Mesenteric fat pad (tissue), 1 donor: ENCODE measurements at regions not wholly inside any gene's neighbourhood (a gene's known extent, or its start where the extent isn't known, plus 50 kb on each side); places are given as distances from the start of the nearest gene placed in this dataset.
"Not testable (repeated sequence)": the region's sequence is repeated elsewhere in the genome, so short reads cannot be mapped to it uniquely, and the experiment has no call there.

ENCODE experiments used
- DNase-seq: peaks from one replicate; pipeline ENCODE4 v3.0.0-alpha.2; 2020; ENCODE audit warnings: low spot score
- donor health status: DM: yes; HTN: yes; CAD: no.

DNA sequence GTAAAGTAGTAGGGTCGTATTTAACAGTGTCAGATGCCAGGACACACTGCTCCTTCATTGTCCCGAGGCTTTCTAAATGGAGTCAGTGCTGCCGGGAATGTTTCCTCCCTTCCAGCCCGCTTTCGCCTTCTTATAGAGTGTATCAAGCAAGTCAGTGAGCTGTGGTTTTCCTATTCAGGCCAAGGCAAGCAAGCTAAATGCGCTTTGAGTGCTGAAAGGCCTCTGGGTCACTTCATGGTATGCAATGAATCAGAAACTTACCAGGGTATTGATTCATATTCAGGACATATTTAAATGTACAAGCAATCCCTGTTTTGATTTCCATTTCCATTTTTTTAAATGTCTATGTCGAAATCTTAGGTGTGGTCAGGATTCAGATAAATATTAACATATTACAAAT, 327.9 kb upstream of the SOX9 start:
- no peak for DNase-seq

DNA sequence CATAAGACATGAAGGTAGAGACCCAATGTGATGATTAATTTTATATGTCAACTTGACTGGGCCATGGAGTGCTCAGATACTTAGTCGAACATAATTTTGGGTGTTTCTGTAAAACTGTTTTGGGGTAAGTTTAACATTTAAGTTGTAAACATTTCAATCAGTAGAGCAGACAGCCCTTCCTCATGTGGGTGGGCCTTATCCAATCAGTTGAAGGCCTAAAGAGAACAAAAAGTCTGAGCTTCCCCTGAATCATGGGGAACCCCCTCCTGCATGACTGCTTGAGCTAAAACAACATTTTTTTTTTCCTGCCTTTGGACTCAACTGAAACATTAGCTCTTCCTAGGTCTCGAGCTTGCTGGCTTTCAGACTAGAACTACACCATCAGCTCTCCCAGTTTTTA, 327.3 kb upstream of the SOX9 start:
- DNase-seq = no peak

DNA sequence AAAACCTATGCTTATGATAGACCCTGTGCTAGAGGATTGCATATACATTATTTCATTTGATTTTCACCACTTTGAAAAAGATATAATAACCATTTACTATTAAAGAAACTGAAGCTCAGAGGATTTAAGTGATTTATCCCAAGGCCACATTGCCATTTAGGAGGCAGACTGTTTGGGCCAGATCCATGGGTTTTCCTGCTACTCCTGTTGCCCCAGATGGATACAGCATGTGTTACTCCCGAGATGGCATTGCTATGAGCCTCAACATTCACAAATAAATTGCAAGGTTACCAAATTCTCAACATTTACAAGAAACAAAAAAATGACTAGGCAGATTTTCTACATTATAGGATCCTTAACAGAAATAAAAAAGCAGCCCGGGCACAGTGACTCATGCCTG, 322.1 kb upstream of the SOX9 start:
- no peak for DNase-seq

DNA sequence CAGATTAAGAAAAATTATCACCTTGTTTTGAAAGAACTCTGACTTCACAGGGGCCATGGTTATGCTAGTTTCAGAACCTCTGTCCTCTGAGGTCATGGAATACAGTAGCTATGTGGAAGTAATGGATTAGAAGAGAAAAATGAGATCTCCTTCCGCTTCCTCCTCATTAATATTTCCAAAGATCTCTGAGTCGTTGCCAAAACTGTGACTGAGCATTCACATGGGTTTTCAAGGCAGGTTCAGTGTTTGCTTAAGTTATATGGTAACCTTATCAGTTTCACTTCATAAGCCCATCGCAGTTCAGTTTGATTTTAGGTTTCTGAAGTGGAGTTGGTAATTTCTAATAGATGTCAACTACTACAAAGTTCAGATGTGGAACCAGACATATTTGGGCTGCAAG, 321.2 kb upstream of the SOX9 start:
- no peak for DNase-seq

DNA sequence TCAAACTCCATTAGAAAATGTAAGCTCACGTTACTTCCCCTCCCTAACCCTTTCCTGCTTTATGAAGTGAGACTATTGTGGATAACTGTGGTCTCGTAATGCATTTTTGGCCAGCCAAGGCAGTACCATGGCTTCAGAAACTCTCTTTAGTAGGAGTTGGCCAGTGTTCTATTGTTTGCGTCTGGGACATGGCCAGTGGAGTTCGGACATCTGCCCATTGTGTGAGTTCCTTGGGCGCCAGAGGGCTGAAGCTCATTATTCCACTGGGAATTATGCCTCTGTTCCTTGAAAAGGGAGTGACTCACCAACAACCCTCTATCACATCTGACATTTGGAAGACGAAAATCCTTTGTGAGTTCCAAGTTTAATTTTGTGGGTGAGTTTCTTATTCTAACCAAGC, 319.5 kb upstream of the SOX9 start:
- DNase-seq = no peak

DNA sequence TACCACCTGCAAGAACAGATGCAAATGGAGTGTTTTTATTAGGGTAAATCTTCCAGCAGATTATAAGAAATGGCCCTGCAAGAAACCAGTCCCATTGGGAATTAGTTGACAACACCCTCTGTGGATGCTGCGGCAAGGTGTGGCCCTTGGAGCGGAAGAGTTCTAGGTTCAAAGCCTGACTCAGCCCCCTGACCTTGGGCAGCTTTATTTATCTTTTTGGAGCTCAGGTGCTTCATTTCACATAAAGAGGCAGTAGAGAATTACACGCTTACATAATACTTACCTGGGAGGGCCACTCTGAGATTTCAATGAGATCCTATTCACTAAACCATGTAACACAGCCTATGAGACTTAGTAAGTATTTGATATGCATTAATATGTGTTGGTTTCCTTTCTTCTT, 318.2 kb upstream of the SOX9 start:
- no peak for DNase-seq

DNA sequence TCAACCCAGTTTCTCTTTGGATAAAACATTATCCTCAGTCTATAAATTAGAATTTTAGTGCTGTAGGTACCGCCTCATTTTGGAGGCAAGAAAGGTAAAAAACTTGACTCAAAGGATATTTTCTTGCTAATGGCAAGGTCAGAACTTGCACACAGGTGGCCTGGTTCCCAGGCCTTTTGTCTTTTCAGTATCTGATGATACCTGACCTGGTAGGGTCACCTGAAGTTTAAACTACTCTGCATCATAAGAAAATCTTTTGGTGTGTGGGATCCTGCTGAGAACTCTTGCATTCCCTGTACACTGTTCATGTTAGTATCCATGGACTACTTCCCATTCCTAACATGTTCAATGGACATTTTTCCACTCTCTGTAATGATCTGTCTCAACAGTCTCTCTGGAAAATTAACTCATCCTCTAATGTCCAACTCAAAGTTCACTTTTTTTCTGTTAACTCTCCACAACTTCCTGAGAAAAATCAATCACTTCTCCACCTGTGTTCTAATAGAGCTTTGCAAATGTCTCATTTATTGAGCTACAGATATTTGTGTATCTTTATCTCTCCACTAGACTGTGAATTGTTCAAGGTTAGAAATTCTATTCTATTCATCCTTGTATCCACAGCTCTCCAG, 317.1 kb upstream of the SOX9 start:
- no peak for DNase-seq

DNA sequence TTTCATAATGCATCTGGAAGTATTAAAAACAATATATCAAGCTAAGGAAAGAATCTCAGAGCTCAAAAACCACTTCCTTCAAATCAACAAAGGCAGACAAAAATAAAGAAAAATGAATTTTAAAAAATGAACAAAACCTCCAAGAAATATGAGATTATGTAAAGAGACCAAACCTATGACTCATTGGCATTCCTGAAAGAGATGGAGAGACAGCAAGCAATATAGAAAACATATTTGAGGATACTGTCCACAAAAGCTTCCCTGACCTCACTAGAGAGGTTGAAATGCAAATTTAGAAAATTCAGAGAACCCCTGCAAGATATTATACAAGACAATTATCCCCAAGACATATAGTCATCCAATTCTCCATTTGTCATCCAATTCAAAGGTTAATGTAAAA, 311.3 kb upstream of the SOX9 start:
- no peak for DNase-seq

DNA sequence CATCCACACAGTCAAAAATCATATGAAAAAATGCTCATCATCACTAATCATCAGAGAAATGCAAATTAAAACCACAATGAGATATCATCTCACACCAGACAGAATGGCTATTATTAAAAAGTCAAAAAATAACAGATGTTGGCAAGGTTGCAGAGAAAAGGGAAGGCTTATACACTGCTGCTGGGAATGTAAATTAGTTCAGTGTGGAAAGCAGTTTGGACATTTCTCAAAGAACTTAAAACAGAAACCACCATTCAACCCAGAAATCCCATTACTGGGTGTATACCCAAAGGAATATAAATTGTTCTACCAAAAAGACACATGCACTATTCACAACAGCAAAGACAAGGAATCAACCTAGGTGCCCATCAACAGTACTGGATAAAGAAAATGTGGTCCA, 307.0 kb upstream of the SOX9 start:
- DNase-seq = not testable (repeated sequence)

DNA sequence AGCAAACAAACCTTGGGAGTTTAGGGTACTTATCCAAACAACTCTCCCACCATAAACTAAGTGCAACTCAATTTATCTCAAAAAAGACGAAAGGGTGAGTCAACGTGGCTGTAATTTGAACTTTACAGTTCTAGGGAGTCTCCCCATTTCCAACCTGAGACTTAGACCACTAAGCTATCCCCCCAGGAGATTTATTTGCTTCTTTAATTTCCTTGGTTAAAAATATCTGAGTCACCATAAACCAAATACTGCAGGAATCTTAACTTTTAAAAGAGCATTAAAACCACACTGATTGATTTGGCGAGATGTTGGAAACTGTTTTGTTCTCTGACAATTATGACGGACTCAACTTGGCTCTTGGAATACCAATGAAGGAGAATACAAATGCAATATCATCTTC, 299.3 kb upstream of the SOX9 start:
- no peak for DNase-seq

DNA sequence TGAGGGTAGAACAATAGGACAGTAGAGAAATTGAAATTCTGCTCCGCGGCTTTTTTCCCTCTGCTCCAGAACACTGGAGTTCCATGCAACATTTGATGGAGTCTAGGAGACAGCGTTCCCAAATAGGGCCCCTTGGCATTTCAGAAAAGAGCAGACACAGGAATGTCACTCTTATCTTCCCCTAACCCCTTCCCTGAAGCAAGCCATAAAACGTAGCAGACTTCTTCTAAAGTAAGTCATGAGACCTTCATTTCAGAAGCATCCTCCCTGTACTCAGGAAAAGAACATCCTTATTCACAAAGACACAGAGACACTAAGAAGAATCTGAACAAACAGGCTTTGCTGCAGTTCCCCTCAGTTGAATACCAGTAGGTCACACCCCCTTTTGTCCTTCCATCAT, 296.1 kb upstream of the SOX9 start:
- DNase-seq = no peak

DNA sequence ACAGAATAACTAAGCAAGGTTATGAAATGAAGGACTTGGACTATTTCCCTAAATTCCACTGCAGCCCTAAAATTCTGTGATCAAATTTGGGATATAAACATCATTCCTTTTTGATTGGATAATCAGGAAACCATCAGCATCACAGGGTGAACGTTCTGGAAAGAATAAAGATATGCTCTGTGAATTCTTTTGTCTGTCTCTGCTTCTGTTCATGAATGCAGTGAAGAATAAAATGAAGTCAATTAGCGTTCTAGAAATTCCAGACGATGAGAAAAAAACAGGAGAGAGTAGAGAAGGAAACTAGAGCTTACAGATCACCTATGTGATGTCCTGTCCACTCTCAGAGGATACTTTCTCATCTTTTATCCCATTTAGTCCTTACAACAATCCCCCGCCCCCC, 295.1 kb upstream of the SOX9 start:
- no peak for DNase-seq

DNA sequence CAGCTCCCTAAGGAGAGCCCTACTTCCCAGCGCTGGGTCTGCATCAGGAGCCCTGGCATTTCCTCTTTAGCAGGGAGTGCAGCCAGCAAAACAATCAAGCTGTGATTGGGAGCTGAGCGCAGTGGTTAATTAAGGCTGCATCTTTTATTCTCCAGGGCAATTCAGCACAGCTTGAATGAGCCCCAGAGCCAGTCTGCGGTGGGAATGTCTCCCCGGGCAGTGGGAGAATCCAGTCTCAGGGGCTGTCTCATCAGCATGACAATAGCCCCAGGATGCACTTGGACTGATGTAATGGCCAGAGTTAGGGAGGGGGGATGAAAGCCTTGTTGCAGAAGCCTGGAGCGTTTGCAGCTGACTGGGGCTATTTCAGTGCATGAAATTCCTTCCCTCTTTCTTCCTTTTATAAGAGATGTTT, 292.6 kb upstream of the SOX9 start:
- no peak for DNase-seq

DNA sequence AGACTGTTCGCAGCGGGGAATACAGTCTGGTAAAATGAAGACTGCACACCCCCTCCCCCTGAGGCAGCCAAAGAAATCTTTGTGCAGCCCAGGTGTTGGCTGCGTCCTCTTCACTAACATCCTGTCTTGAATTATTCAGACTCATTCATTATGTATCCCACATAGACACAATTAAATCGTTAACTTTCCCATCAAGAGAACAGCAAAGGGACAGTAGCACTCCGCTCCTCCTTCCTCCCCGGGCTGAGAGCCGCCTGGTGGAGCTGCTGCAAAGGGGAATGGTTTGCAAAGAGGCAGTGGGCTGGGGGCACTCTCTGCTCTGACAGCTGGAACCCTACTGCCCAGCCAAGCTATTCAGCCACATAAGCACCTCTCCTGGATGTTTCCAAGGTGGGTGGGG, 290.0 kb upstream of the SOX9 start:
- DNase-seq = no peak

DNA sequence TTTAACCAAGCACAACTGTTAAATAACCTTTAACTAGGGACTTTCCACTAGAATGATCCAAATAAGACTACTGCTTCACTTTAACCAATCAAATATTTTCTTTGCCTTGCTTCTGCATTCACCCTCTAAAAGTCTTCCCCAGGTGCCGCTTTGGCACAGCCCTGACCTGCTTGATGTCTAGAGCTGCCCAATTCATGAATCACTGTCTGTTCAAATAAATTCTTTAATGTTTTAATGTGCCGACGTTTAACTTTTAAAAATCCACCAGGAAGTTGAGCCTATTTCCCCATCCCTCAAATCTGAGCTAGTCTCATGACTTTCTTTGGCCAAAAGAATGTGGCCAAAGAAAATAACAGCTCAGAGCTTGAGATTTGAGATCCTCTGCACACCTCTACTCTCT, 277.8 kb upstream of the SOX9 start:
- no peak for DNase-seq

DNA sequence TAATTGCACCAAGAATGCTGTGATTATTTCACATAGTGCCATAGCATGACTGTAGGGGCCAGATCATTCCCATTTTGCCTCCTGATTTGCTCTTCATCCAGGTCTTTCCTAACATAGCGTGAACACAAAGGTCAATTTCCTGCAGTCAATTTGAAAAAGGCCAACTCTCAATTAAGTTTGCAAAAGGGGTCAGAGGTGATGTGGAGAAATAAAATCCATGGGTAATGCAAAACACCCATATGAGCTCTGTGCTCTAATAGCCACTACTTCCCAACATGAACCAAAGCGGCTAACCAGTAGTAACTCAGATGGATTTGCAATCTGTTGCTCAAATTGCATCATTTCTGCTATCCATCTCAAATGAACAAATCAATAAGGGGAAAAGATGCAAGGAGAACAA, 275.5 kb upstream of the SOX9 start:
- no peak for DNase-seq

DNA sequence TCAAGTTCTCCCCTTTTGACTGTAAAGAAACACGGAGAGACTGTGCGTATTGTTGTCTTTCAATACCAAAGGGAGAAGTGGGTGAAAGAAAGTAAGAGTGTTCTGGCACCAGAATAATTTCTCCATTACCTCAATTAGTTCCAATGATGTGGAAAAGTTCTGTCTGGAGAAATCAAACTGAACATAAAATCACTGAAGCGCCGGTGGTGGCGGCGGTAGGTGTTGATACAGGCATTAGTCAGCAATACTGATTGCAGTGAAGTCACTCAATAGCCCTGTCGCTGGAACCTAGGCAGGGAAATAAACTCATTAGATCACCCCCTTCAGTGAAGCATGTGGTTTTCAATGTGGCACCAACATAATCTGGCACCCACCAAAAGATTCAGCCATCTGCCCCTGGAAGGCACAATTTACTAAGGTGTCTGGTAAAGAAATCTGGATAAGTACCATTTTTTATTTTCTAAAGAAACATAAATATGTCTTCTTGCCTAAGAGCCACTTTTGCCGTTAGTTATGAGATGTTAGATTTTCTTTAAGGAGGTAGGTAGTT, 274.2 kb upstream of the SOX9 start:
- DNase-seq = no peak

DNA sequence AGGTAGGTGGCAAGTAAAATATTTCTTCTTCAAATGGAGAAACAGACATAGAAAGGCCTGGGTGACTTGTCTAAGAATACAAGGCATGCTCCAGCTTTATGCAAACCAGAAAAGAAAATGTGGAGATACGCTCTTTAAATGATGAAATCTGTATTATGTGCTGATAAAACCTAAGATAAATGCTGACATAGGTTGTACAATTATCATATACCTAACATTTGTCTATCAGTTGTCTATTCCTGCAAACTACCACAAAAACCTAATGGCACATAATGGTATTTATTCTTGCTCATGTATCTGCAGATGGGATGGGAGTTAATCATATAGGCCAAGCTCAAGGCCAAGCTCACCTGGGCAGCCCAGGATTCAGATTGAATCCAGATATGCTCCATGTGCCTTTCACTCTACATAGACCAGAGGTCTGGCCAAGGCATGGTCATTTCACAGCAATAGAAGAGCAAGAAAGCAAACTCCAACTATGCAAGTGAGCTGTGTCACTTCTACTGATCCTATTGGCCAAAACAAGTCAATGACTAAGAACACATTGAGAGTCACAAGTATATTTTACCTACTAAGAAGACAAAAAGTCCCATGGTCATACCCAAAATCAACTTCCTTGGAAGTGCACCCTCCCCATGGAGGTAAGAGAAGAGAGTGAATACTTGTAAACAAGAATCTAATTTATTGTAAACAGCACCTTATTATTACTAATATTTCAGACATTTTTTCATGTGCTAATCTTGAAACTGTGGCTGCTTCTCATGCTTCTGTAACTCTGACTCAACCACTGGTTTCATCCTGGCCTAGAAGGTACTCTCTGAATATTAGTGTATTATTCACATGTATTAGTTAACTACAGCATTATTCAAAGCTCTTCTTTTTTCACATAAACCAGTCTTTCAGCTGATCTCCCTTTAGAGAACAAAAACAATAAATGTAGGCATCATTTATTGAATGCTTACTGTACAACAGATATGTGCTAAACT, 270.7 kb upstream of the SOX9 start:
- no peak for DNase-seq

DNA sequence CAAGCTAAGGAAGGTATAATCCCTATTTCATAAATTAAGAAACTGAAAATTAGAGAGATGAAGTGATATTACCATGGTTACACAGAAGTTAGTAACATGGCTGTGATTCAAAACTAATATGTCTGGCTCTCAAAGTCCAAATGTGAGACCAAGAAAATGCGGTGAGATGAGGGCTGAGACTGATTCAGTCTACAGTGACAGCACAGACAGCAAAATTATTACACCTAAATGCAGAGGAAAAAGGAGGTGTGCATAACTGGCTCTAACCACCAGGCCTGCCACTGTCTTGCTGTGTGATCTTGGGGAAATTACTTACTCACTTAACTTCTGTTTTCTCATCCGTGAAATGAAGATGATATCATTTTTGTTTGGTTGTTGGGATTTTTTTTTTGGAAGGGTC, 270.0 kb upstream of the SOX9 start:
- DNase-seq = no peak

DNA sequence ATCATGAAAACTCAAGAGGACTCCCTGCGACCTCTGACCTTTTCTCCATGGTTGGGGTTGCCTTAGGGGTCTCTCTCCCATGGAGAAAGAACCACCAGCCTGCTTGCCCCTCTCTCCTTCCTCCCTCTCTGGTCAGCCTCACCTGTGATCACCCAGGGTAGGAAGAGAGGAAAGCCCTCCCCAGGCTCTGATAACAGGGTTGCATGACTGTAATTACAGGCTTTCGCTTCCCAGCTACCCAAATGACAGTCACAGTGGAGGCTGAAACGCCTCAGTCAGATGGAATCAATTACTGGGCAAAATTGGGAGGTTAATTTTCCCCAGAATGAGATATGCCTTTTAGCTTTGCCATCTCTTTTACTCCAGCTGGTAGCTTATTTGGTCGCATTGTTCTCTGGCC, 265.8 kb upstream of the SOX9 start:
- DNase-seq = no peak

DNA sequence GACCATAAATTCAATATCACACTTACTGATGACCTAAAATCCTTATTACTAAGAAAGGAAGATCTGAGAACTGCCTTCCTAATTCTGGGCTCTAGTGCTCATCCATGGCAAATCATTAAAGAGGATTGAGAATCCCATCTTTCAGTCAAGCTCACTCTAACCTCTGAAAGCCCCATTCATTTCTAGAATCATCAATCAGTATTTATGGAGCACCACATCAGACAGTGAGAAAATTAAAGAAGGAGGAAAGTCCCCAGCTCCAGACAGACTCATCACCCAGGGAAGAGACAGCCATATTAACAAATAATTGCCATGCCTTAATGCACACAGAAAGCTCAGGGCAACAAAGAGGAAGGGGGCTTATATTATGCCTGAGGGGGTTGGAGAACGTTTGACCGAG, 256.1 kb upstream of the SOX9 start:
- DNase-seq = no peak

DNA sequence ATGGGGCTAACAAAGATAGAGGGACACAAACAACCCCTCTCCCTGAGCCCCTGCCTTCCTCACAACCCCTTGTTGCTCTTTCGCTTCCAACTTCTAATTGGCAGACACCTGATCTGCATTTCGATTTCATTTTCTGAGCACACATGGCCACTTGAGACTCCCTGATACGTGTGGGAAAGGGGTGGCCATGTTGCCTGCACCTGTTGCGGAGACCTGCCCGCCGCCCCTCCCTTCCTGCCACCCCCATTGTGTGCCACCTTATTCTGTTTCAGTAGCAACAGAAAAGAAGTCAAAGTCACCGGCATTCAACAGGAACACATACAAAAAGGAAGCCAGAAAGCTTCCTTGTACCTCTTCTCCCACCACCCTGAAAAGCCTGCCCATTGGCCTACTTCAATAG, 254.7 kb upstream of the SOX9 start:
- DNase-seq = no peak

DNA sequence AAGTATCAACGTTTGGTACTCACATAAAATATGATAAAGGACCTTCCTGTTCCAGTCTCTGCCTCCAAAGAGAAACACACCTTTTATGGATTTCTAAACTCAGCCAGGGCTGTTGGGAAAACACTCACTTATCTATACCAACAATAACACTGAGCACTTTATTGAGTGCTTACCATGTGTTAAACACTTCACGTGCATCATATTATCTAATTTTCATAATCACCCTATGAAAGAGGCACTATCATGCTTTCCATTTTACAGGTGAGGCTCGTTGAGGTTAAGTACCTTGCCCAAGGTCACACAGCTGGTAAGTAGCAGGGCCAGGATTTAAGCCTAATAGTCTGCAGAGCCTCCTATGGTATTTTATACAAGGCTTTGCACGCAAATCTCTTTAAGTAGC, 251.5 kb upstream of the SOX9 start:
- DNase-seq = no peak
